22Rv1 (cell line): ENCODE measurements at regions not wholly inside any gene's neighbourhood (a gene's known extent, or its start where the extent isn't known, plus 50 kb on each side); places are given as distances from the start of the nearest gene placed in this dataset.

ENCODE experiments used
- ZFX ChIP-seq: fragments of 450-650 bp; IDR thresholded peaks from 2 replicates; pipeline ENCODE4 v1.6.1; 2017; ENCODE audit warnings: antibody characterized with exemption, borderline replicate concordance
- TF ChIP-seq, protein P1 (sequence below): fragments of 450-650 bp; IDR thresholded peaks from 2 replicates; pipeline ENCODE4 v1.5.1; 2017; ENCODE audit warnings: mild to moderate bottlenecking

- TF ChIP-seq, protein P1, sequence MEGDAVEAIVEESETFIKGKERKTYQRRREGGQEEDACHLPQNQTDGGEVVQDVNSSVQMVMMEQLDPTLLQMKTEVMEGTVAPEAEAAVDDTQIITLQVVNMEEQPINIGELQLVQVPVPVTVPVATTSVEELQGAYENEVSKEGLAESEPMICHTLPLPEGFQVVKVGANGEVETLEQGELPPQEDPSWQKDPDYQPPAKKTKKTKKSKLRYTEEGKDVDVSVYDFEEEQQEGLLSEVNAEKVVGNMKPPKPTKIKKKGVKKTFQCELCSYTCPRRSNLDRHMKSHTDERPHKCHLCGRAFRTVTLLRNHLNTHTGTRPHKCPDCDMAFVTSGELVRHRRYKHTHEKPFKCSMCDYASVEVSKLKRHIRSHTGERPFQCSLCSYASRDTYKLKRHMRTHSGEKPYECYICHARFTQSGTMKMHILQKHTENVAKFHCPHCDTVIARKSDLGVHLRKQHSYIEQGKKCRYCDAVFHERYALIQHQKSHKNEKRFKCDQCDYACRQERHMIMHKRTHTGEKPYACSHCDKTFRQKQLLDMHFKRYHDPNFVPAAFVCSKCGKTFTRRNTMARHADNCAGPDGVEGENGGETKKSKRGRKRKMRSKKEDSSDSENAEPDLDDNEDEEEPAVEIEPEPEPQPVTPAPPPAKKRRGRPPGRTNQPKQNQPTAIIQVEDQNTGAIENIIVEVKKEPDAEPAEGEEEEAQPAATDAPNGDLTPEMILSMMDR, result no peak
- TF ChIP-seq ZFX, result no peak
These were observed 92.3 kb upstream of the ARID2 start for GRCh38 chr12:45637242-45637641.
